IMR-90 (cell line): ENCODE measurements at regions not wholly inside any gene's neighbourhood (a gene's known extent, or its start where the extent isn't known, plus 50 kb on each side); places are given as distances from the start of the nearest gene placed in this dataset.

ENCODE experiments used
- ATAC-seq: fragments of 200-7000 bp; cut with Tn5 transposase; 2 replicates; pipeline ENCODE4 v1.9.1; 2020; ENCODE audit warnings: low read depth, mild to moderate bottlenecking, moderate library complexity
- BruUV-seq: library from RNA; stranded (reverse); fragments of 400-500 nt; replicated peaks from 2 replicates; lab custom pipeline; 2021; lab: Mats Ljungman, UMichigan
- CTCF ChIA-PET: fragments of 300-600 bp; formaldehyde crosslinking; extraction: SDS; loops from one replicate; lab custom pipeline; 2021; ENCODE audit warnings: antibody characterized with exemption; lab: Yijun Ruan, JAX
- POLR2A ChIA-PET: fragments of 300-600 bp; sonication (Branson Sonifier 250); formaldehyde crosslinking; loops from one replicate; lab custom pipeline; 2022; ENCODE audit warnings: antibody characterized with exemption; ENCODE audit not compliant: unreplicated experiment; lab: Charles Lee
- DNase-seq: peaks from one replicate; pipeline ENCODE4 v3.0.0; 2013
- H2AFZ ChIP-seq: replicated peaks from 2 replicates; pipeline ENCODE3; 2013; ENCODE audit warnings: low read length, mild to moderate bottlenecking; ENCODE audit not compliant: poor library complexity
- H2AK5ac ChIP-seq: 2 replicates; pipeline ENCODE4 v1.6.1; 2013; ENCODE audit warnings: low read depth, low read length, inconsistent platforms
- H2AK9ac ChIP-seq: replicated peaks from 2 replicates; pipeline ENCODE3; 2013; ENCODE audit warnings: mild to moderate bottlenecking, low read depth, low read length, moderate library complexity; ENCODE audit not compliant: poor library complexity
- H2BK120ac ChIP-seq: 2 replicates; pipeline ENCODE4 v1.6.1; 2013; ENCODE audit warnings: low read depth, low read length, inconsistent platforms
- H2BK15ac ChIP-seq: 3 replicates; pipeline ENCODE4 v1.6.1; 2013; ENCODE audit warnings: low read depth, low read length, inconsistent platforms
- H2BK20ac ChIP-seq: 2 replicates; pipeline ENCODE4 v1.6.1; 2013; ENCODE audit warnings: low read depth, mild to moderate bottlenecking, inconsistent platforms, low read length, moderate library complexity
- H2BK5ac ChIP-seq: 2 replicates; pipeline ENCODE4 v1.6.1; 2013; ENCODE audit warnings: mild to moderate bottlenecking, low read depth, low read length, inconsistent platforms; ENCODE audit not compliant: poor library complexity, severe bottlenecking
- H3K14ac ChIP-seq: replicated peaks from 2 replicates; pipeline ENCODE4 v1.6.1; 2013; ENCODE audit warnings: low read depth, low read length, inconsistent platforms
- H3K18ac ChIP-seq: 2 replicates; pipeline ENCODE4 v1.6.1; 2013; ENCODE audit warnings: low read depth, low read length, control low read depth
- H3K23ac ChIP-seq: 2 replicates; pipeline ENCODE4 v1.6.1; 2013; ENCODE audit warnings: low read depth, low read length, inconsistent platforms
- H3K27ac ChIP-seq: 2 replicates; pipeline ENCODE4 v1.5.1; 2013; ENCODE audit warnings: mild to moderate bottlenecking, control low read depth, low read length; ENCODE audit not compliant: insufficient read depth
- H3K27me3 ChIP-seq: 2 replicates; pipeline ENCODE4 v1.6.1; 2013; ENCODE audit warnings: low read length; ENCODE audit not compliant: control insufficient read depth, insufficient read depth
- H3K36me3 ChIP-seq: 2 replicates; pipeline ENCODE4 v1.6.1; 2013; ENCODE audit warnings: low read length, mixed read lengths; ENCODE audit not compliant: control insufficient read depth, insufficient read depth
- H3K4ac ChIP-seq: 2 replicates; pipeline ENCODE4 v1.6.1; 2013; ENCODE audit warnings: low read depth, low read length, inconsistent platforms
- H3K4me1 ChIP-seq: 2 replicates; pipeline ENCODE4 v1.6.1; 2013; ENCODE audit warnings: low read length, mixed read lengths; ENCODE audit not compliant: control insufficient read depth, insufficient read depth
- H3K4me2 ChIP-seq: 2 replicates; pipeline ENCODE4 v1.6.1; 2013; ENCODE audit warnings: low read depth, mild to moderate bottlenecking, control low read depth, low read length, moderate library complexity
- H3K4me3 ChIP-seq: 2 replicates; pipeline ENCODE4 v1.5.1; 2013; ENCODE audit warnings: low read depth, mild to moderate bottlenecking, control low read depth, low read length, moderate library complexity; ENCODE audit not compliant: insufficient read depth
- H3K56ac ChIP-seq: 2 replicates; pipeline ENCODE4 v1.6.1; 2013; ENCODE audit warnings: low read length, inconsistent platforms; ENCODE audit not compliant: insufficient read depth; ENCODE audit errors: extremely low read depth
- H3K79me1 ChIP-seq, 2 experiments: 2 replicates each; pipeline ENCODE4 v1.6.1; 2013; ENCODE audit warnings: low read length in 2 of 2, inconsistent platforms in 1 of 2, low read depth in 1 of 2
- H3K9ac ChIP-seq: 2 replicates; pipeline ENCODE4 v1.6.1; 2013; ENCODE audit warnings: low read depth, low read length, control low read depth
- H3K9me1 ChIP-seq: 2 replicates; pipeline ENCODE4 v1.6.1; 2013; ENCODE audit warnings: low read length, inconsistent platforms; ENCODE audit not compliant: insufficient read depth
- H3K9me3 ChIP-seq: 2 replicates; pipeline ENCODE4 v1.6.1; 2013; ENCODE audit warnings: low read length; ENCODE audit not compliant: control insufficient read depth, insufficient read depth
- H4K20me1 ChIP-seq: 2 replicates; pipeline ENCODE4 v1.6.1; 2013; ENCODE audit warnings: low read length, inconsistent platforms; ENCODE audit not compliant: insufficient read depth
- H4K5ac ChIP-seq: 2 replicates; pipeline ENCODE4 v1.6.1; 2013; ENCODE audit warnings: mild to moderate bottlenecking, low read depth, low read length, control low read depth
- H4K8ac ChIP-seq, 2 experiments: 2 replicates each; pipeline ENCODE4 v1.6.1; 2013; ENCODE audit warnings: low read depth in 2 of 2, low read length in 2 of 2, control low read depth in 1 of 2, inconsistent platforms in 1 of 2
- H4K91ac ChIP-seq: 2 replicates; pipeline ENCODE4 v1.6.1; 2013; ENCODE audit warnings: low read depth, low read length, inconsistent platforms; ENCODE audit not compliant: insufficient read depth
- FOS ChIP-seq: fragments of 150-350 bp; IDR thresholded peaks from 2 replicates; pipeline ENCODE4 v1.6.1; 2016; ENCODE audit warnings: low read depth, low read length
- MAFK ChIP-seq: IDR thresholded peaks from 2 replicates; pipeline ENCODE4 v1.6.1; 2012; ENCODE audit warnings: low read depth, low read length, improper control_type of control experiment
- MXI1 ChIP-seq: IDR thresholded peaks from 2 replicates; pipeline ENCODE4 v1.6.1; 2012; ENCODE audit warnings: low read depth, mild to moderate bottlenecking, low read length, moderate library complexity, borderline replicate concordance
- RFX5 ChIP-seq: IDR thresholded peaks from 2 replicates; pipeline ENCODE4 v1.8.0; 2012; ENCODE audit warnings: low read depth, mild to moderate bottlenecking, low read length, moderate library complexity
- SMC3 ChIP-seq: fragments of 150-350 bp; IDR thresholded peaks from 2 replicates; pipeline ENCODE4 v1.6.1; 2016; ENCODE audit warnings: low read depth, mild to moderate bottlenecking, antibody characterized with exemption, low read length, moderate library complexity
- WGBS, 2 experiments: methylation state at CpG; one replicate each; pipeline versions ENCODE4 v1.1.5 to v1.1.7; 2013; ENCODE audit warnings: missing lambda C conversion rate in 2 of 2; ENCODE audit not compliant: insufficient read length in 1 of 2; ENCODE audit errors: extremely low coverage in 2 of 2; 5-methylcytosine and 5-hydroxymethylcytosine counted together
- dilution Hi-C: fragments of 300-500 bp; cut with HindIII; formaldehyde crosslinking; loops from one replicate; pipeline ENCODE4 v1.14.3; 2018; ENCODE audit warnings: low sequenced_read_pairs; ENCODE audit not compliant: unreplicated experiment
- in situ Hi-C: fragments of 300-500 bp; cut with MboI; formaldehyde crosslinking; loops from 3 replicates; pipeline ENCODE4 v1.14.3; 2019; ENCODE audit warnings: low sequenced_read_pairs, inconsistent platforms, mixed read lengths
- intact Hi-C: fragments of 100-400 bp; cut with micrococcal nuclease; formaldehyde crosslinking; loops from 2 replicates; pipeline ENCODE4 v1.10.0; 2022
- TF ChIP-seq, protein P1 (sequence below): conservative IDR thresholded peaks from 2 replicates; pipeline ENCODE4 v1.5.1; 2012; ENCODE audit warnings: mild to moderate bottlenecking, low read depth, low read length, improper control_type of control experiment

DNA sequence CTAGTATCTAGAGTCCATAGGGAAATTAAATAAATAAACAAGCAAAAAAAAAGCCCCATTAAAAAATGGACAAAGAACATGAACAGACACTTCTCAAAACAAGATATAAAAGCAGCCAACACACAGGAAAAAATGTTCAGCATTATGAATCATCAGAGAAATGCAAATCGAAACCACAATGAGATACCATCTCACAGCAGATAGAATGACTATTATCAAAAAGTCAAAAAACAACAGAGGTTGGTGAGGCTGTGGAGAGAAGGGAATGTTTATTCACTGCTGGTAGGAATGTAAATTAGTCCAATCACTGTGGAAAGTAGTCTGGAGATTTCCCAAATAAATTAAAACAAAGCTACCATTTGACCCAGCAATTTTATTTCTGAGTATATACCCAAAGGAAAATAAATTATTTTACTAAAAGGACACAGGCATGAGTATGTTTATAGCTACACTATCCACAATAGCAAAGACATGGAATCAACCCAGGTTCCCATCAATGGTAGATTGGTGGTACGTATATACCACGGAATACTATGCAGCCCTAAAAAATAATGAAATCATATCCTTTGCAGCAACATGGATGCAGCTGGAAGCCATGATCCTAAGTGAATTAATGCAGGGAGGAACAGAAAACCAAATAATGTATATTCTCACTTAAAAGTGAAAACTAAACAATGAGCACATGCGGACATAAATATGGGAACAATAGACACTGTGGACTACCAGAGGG, 366.5 kb upstream of the SEMA3C start:
- Histone ChIP-seq H3K4me1 (0 out of 2 replicates have a peak, but pooled peaks cover 2% of the 10 kb centered on the region), H3K79me1 (no peaks in the 10 kb centered on the region), H2AFZ (no peak overlapping the region), H3K4me3 (no peak overlapping the region), H3K9me3 (peaks cover 2% of the 10 kb centered on the region; the same call in 1 of the 2 replicates), H3K9ac (no peak overlapping the region), H4K20me1 (no peaks in the 10 kb centered on the region), H3K56ac (no peak overlapping the region), H2BK120ac (no peak overlapping the region), H4K8ac (no peak overlapping the region), H2AK9ac (no peak overlapping the region), H3K14ac (no peak overlapping the region), H2BK5ac (peak overlapping the region; percentile 43), H3K4ac (no peak overlapping the region), H3K36me3 (no peaks in the 10 kb centered on the region), H3K23ac (no peak overlapping the region), H2BK15ac (no peak overlapping the region), H3K18ac (peak overlapping the region; percentile 64; the same call in 1 of the 2 replicates), H4K91ac (no peak overlapping the region), H4K5ac (no peak overlapping the region), H2AK5ac (no peak overlapping the region), H3K27ac (no peak overlapping the region), H3K9me1 (no peaks in the 10 kb centered on the region), H3K4me2 (no peak overlapping the region; the same call in 1 of the 2 replicates), H3K27me3 (peaks cover 2% of the 10 kb centered on the region; the same call in 1 of the 2 replicates), H2BK20ac (no peak overlapping the region)
- in situ Hi-C loops = no loop called here
- CTCF ChIA-PET = interaction anchor here (0.8 kb wide), 1 partner anchor 1749 kb away, joined by 3 read pairs; no protein-coding TSS in a partner anchor
- WGBS, 2 experiments = no CpG with 5 or more reads among the region's 4 CpGs
- DNase-seq (peak; percentile 87), ATAC-seq (peak; percentile 92)
- TF ChIP-seq RFX5 (no peak), FOS (peak; percentile 62; the same call in 1 of the 2 replicates), SMC3 (no peak), MAFK (no peak), MXI1 (no peak)
- TF ChIP-seq, protein P1, sequence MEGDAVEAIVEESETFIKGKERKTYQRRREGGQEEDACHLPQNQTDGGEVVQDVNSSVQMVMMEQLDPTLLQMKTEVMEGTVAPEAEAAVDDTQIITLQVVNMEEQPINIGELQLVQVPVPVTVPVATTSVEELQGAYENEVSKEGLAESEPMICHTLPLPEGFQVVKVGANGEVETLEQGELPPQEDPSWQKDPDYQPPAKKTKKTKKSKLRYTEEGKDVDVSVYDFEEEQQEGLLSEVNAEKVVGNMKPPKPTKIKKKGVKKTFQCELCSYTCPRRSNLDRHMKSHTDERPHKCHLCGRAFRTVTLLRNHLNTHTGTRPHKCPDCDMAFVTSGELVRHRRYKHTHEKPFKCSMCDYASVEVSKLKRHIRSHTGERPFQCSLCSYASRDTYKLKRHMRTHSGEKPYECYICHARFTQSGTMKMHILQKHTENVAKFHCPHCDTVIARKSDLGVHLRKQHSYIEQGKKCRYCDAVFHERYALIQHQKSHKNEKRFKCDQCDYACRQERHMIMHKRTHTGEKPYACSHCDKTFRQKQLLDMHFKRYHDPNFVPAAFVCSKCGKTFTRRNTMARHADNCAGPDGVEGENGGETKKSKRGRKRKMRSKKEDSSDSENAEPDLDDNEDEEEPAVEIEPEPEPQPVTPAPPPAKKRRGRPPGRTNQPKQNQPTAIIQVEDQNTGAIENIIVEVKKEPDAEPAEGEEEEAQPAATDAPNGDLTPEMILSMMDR = 0 out of 2 replicates have a peak, but pooled peaks have one; percentile 27
- dilution Hi-C loops = no loop called here
- POLR2A ChIA-PET = no interaction called here
- BruUV-seq = no TSS peak
- intact Hi-C loops = loop anchor here (10.0 kb wide), 1 partner anchor 159 kb away; no protein-coding TSS in a partner anchor
